GM21423 (cell line): ENCODE measurements at regions not wholly inside any gene's neighbourhood (a gene's known extent, or its start where the extent isn't known, plus 50 kb on each side); places are given as distances from the start of the nearest gene placed in this dataset.
"Not testable (repeated sequence)": the region's sequence is repeated elsewhere in the genome, so short reads cannot be mapped to it uniquely, and the experiment has no call there.

Experiments
- ATAC-seq: cut with Tn5 transposase; IDR thresholded peaks from one replicate; pipeline ENCODE4 v1.9.1; 2021; ENCODE audit warnings: mild to moderate bottlenecking, moderate library complexity; ENCODE audit not compliant: unreplicated experiment

- peak; percentile 81 for ATAC-seq
Measured at GRCh38 chr3:152574461-152575079, 260.4 kb upstream of the P2RY1 start.

GRCh38 chr3:152578769-152579168, 256.2 kb upstream of the P2RY1 start:
- ATAC-seq, result no peak

GRCh38 chr3:152581951-152582350, 253.0 kb upstream of the P2RY1 start:
- no peak for ATAC-seq

- no peak for ATAC-seq
Measured at GRCh38 chr3:152583963-152584362, 251.0 kb upstream of the P2RY1 start.

GRCh38 chr3:152586974-152587373, 248.0 kb upstream of the P2RY1 start:
- ATAC-seq, result no peak

- ATAC-seq, result no peak
Measured at GRCh38 chr3:152587861-152588260, 247.1 kb upstream of the P2RY1 start.

GRCh38 chr3:152589644-152590043, 245.3 kb upstream of the P2RY1 start:
- ATAC-seq, result no peak

GRCh38 chr3:152591515-152591914, 243.4 kb upstream of the P2RY1 start:
- no peak for ATAC-seq

- ATAC-seq, result no peak
Measured at GRCh38 chr3:152593242-152593641, 241.7 kb upstream of the P2RY1 start.

- peak; percentile 99 for ATAC-seq
Measured at GRCh38 chr3:152595975-152596821, 238.7 kb upstream of the P2RY1 start.

GRCh38 chr3:152596832-152597231, 238.1 kb upstream of the P2RY1 start:
- not testable (repeated sequence) for ATAC-seq

- no peak for ATAC-seq
Measured at GRCh38 chr3:152606146-152606545, 228.8 kb upstream of the P2RY1 start.

GRCh38 chr3:152607179-152607578, 227.8 kb upstream of the P2RY1 start:
- no peak for ATAC-seq

GRCh38 chr3:152608696-152609594, 226.0 kb upstream of the P2RY1 start:
- ATAC-seq, result no peak

- ATAC-seq, result no peak
Measured at GRCh38 chr3:152609891-152610290, 225.0 kb upstream of the P2RY1 start.

- no peak for ATAC-seq
Measured at GRCh38 chr3:152610622-152611021, 224.3 kb upstream of the P2RY1 start.

- no peak for ATAC-seq
Measured at GRCh38 chr3:152611905-152612304, 223.0 kb upstream of the P2RY1 start.

GRCh38 chr3:152613851-152614250, 221.1 kb upstream of the P2RY1 start:
- no peak for ATAC-seq

- ATAC-seq, result no peak
Measured at GRCh38 chr3:152615681-152616080, 219.2 kb upstream of the P2RY1 start.

GRCh38 chr3:152617609-152618008, 217.3 kb upstream of the P2RY1 start:
- no peak for ATAC-seq

- no peak for ATAC-seq
Measured at GRCh38 chr3:152618529-152618928, 216.4 kb upstream of the P2RY1 start.
